Naive thymus-derived CD4-positive, alpha-beta T cell (primary cell): ENCODE measurements at regions not wholly inside any gene's neighbourhood (a gene's known extent, or its start where the extent isn't known, plus 50 kb on each side); places are given as distances from the start of the nearest gene placed in this dataset.

Source experiments
- ATAC-seq: fragments of 150-1000 bp; cut with Tn5 transposase; 2 replicates; pipeline ENCODE4 v1.10.0; 2021; ENCODE audit warnings: mild to moderate bottlenecking, moderate library complexity
- CTCF ChIA-PET: fragments of 350-600 bp; sonication (Branson Sonifier 250); formaldehyde crosslinking; loops from one replicate; lab custom pipeline; 2021; ENCODE audit warnings: antibody characterized with exemption; lab: Charles Lee
- POLR2A ChIA-PET: fragments of 350-600 bp; sonication (Branson Sonifier 250); formaldehyde crosslinking; loops from one replicate; lab custom pipeline; 2021; ENCODE audit warnings: antibody characterized with exemption, inconsistent platforms; lab: Charles Lee
- DNase-seq, 9 donors: peaks; one replicate each; pipeline versions ENCODE4 v3.0.0 to v3.0.0-alpha.2; 2020 to 2022; ENCODE audit warnings: mixed read lengths in 1 of 9
- H3K27ac ChIP-seq: one replicate; pipeline ENCODE4 v1.7.0; 2013; ENCODE audit warnings: mild to moderate bottlenecking, low read depth, low read length, moderate library complexity
- H3K27me3 ChIP-seq, 2 donors: one replicate each; pipeline ENCODE4 v1.7.0; 2013; ENCODE audit warnings: low read length in 2 of 2, mild to moderate bottlenecking in 2 of 2, moderate library complexity in 2 of 2; ENCODE audit not compliant: control insufficient read depth in 2 of 2, insufficient read depth in 2 of 2
- H3K36me3 ChIP-seq, 3 experiments: 1 replicate in 2 of 3; 2 replicates in 1 of 3; pipeline ENCODE4 v1.7.0; 2013; ENCODE audit warnings: low read length in 3 of 3, mild to moderate bottlenecking in 3 of 3, moderate library complexity in 1 of 3; ENCODE audit not compliant: insufficient read depth in 3 of 3, control insufficient read depth in 2 of 3
- H3K4me1 ChIP-seq, 2 donors: one replicate each; pipeline ENCODE4 v1.7.0; 2013; ENCODE audit warnings: low read length in 2 of 2, mild to moderate bottlenecking in 2 of 2, moderate library complexity in 1 of 2; ENCODE audit not compliant: control insufficient read depth in 2 of 2, insufficient read depth in 2 of 2
- H3K4me3 ChIP-seq: 2 replicates; pipeline ENCODE4 v1.7.0; 2013; ENCODE audit warnings: mild to moderate bottlenecking, low read length
- H3K9me3 ChIP-seq, 3 experiments: 1 replicate in 2 of 3; 2 replicates in 1 of 3; pipeline ENCODE4 v1.7.0; 2013; ENCODE audit warnings: low read length in 3 of 3; ENCODE audit not compliant: control insufficient read depth in 2 of 3
- H3K27ac Mint-ChIP-seq, 9 donors: one replicate each; pipeline ENCODE4 v1.8.0; 2020 to 2022; ENCODE audit warnings: mixed read lengths in 9 of 9, mild to moderate bottlenecking in 8 of 9, moderate library complexity in 5 of 9, inconsistent platforms in 2 of 9
- H3K27me3 Mint-ChIP-seq, 5 donors: one replicate each; pipeline ENCODE4 v1.8.0; 2021 to 2022; ENCODE audit warnings: mixed read lengths in 5 of 5, mild to moderate bottlenecking in 1 of 5
- H3K36me3 Mint-ChIP-seq, 5 donors: one replicate each; pipeline ENCODE4 v1.8.0; 2020 to 2022; ENCODE audit warnings: mixed read lengths in 5 of 5, mild to moderate bottlenecking in 3 of 5, inconsistent platforms in 1 of 5
- H3K4me1 Mint-ChIP-seq, 7 donors: one replicate each; pipeline ENCODE4 v1.8.0; 2020 to 2022; ENCODE audit warnings: mixed read lengths in 7 of 7, mild to moderate bottlenecking in 3 of 7, inconsistent platforms in 1 of 7
- H3K4me3 Mint-ChIP-seq, 10 donors: one replicate each; pipeline ENCODE4 v1.8.0; 2020 to 2022; ENCODE audit warnings: mild to moderate bottlenecking in 10 of 10, mixed read lengths in 10 of 10, moderate library complexity in 6 of 10, inconsistent platforms in 2 of 10
- H3K9me3 Mint-ChIP-seq, 11 donors: one replicate each; pipeline ENCODE4 v1.8.0; 2020 to 2022; ENCODE audit warnings: mixed read lengths in 11 of 11, mild to moderate bottlenecking in 4 of 11, inconsistent platforms in 1 of 11, moderate library complexity in 1 of 11
- intact Hi-C, 2 donors: fragments of 100-400 bp; cut with micrococcal nuclease; formaldehyde crosslinking; loops; one replicate each; pipeline ENCODE4 v1.15.1; 2023

DNA sequence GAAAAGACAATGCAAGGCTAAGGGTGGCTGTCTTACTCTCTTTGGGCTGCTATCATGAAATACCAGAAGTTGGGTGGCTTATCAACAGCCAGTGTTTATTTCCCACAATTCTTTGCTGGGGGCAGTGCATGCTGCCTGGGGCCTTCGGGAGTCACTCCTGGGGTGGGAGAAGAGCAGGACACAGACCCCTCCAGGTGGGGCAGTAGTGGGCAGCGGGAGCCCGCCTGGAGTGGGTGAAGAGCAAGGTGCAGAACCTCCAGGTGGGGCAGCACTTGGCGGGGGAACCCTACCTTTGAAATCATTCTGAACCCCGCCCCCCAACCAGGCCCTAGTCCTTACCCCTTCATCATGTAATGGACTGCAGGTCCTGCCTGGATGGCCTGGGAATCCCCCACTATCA, 69.6 kb upstream of the THBS2 start:
- ATAC-seq (no peak), DNase-seq (no peak)
- CTCF ChIA-PET = no interaction called here
- H3K27ac ChIP-seq = no peak overlapping the region
- Mint-ChIP-seq H3K27ac (no peak overlapping the region), H3K9me3 (peaks cover 0 to 5% (median 0%) of the 10 kb centered on the region in 11 donors), H3K4me1 (no peaks in the 10 kb centered on the region), H3K36me3 (no peaks in the 10 kb centered on the region), H3K27me3 (peaks cover 0 to 35% (median 22%) of the 10 kb centered on the region in 5 donors), H3K4me3 (no peak overlapping the region)
- intact Hi-C loops = no loop called here
- no peaks in the 10 kb centered on the region for H3K36me3 ChIP-seq
- H3K27me3 ChIP-seq = no peaks in the 10 kb centered on the region
- no peaks in the 10 kb centered on the region for H3K4me1 ChIP-seq
- no peaks in the 10 kb centered on the region for H3K9me3 ChIP-seq
- H3K4me3 ChIP-seq = no peak overlapping the region
- POLR2A ChIA-PET = no interaction called here

DNA sequence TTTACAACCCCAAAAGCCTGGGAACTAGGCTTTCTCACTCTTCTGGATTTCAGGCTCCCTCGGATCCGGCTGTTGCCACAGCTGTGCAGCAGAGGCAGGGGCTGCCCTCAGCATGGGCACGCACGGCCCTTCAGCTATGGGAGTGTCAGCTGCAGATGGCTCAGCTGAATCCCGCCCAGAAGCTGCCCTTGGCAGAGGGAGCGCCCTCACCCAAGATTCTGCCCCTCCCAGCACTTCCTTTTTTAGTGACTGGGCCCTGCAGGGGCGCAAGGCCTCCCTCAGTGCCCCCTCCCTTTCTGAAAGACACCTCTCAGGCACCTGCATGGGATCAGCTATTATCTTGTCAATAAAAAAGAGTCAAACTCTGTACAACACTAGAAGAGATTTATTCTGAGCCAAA, 67.9 kb upstream of the THBS2 start:
- ATAC-seq (no peak), DNase-seq (no peak)
- no peaks in the 10 kb centered on the region for H3K36me3 Mint-ChIP-seq
- CTCF ChIA-PET = no interaction called here
- peaks cover 0 to 5% (median 0%) of the 10 kb centered on the region in 11 donors for H3K9me3 Mint-ChIP-seq
- Histone ChIP-seq H3K36me3 (no peaks in the 10 kb centered on the region), H3K9me3 (no peaks in the 10 kb centered on the region), H3K27ac (no peak overlapping the region), H3K4me1 (no peaks in the 10 kb centered on the region), H3K4me3 (no peak overlapping the region), H3K27me3 (no peaks in the 10 kb centered on the region)
- POLR2A ChIA-PET = no interaction called here
- H3K4me3 Mint-ChIP-seq = no peak overlapping the region
- H3K27ac Mint-ChIP-seq = no peak overlapping the region
- H3K27me3 Mint-ChIP-seq = peaks cover 0 to 34% (median 17%) of the 10 kb centered on the region in 5 donors
- no peaks in the 10 kb centered on the region for H3K4me1 Mint-ChIP-seq
- intact Hi-C loops = no loop called here

DNA sequence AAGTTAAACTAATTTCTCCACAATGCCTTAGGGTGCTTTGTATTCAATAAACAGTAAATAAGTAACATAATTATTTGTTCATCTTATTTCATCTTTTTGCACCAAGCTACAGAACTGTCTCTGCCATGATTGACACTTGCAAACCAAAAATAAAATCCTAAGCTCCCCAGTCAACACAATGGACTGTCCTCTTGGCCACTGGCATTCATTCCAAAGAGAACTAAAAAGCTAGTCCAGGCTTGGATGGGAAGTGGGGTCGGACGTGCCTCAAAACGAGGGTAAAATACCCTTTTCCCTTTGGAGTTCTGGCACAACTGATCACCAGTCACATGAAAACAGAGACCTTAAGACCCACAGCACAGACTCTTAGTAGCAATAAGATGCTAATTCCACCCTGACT, 66.4 kb upstream of the THBS2 start:
- POLR2A ChIA-PET = no interaction called here
- no peak for ATAC-seq
- peaks cover 0 to 30% (median 13%) of the 10 kb centered on the region in 5 donors for H3K27me3 Mint-ChIP-seq
- no peaks in the 10 kb centered on the region for H3K27me3 ChIP-seq
- H3K4me3 Mint-ChIP-seq = no peak overlapping the region
- no peaks in the 10 kb centered on the region for H3K36me3 Mint-ChIP-seq
- intact Hi-C loops = no loop called here
- DNase-seq = no peak
- no peaks in the 10 kb centered on the region for H3K9me3 ChIP-seq
- no peak overlapping the region for H3K27ac Mint-ChIP-seq
- no peak overlapping the region for H3K4me3 ChIP-seq
- no peaks in the 10 kb centered on the region for H3K4me1 Mint-ChIP-seq
- peaks cover 0 to 5% (median 0%) of the 10 kb centered on the region in 11 donors for H3K9me3 Mint-ChIP-seq
- H3K4me1 ChIP-seq = no peaks in the 10 kb centered on the region
- CTCF ChIA-PET = no interaction called here
- no peaks in the 10 kb centered on the region for H3K36me3 ChIP-seq
- no peak overlapping the region for H3K27ac ChIP-seq

DNA sequence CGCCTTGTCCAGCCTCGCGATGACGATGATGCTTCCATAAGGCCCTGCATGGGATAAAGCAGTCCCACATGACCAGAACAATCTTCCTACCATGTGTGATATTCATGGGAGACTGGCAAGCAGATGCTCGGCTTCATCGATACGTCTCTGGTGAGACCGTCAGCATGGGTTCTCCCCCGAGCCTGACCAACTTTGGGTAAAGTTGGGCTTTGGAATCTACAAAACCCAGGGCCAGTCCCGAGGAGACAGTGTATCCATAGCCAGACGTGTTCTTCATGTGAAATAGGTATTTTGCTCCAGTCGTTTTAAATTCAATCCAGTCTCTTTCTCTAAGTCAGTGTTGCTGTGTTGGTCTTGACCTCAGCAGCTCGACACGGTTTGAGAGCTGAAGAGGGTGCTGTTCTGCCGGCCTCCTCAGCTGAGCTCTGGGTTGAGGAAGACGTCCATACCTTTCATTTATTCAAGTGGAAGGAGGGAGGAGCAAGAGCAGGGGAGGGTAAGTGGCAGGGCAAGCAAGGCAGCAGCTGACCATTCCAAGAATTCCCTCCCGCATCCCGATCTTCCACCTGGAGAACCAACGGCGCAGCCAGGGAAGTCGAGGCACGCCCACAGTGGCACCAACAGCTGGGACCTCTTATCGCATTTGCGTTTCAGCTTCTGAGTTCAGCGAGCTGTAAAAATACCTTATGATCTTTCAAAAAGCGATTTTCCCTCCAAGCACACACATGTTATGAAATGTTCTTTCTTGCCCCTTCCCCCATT, 64.0 kb upstream of the THBS2 start:
- ATAC-seq (no peak), DNase-seq (no peak)
- H3K4me3 Mint-ChIP-seq = no peak overlapping the region
- Histone ChIP-seq H3K27me3 (no peaks in the 10 kb centered on the region), H3K36me3 (no peaks in the 10 kb centered on the region), H3K4me3 (no peak overlapping the region), H3K9me3 (no peaks in the 10 kb centered on the region), H3K4me1 (no peaks in the 10 kb centered on the region), H3K27ac (no peak overlapping the region)
- H3K27me3 Mint-ChIP-seq = peaks cover 0 to 20% (median 4%) of the 10 kb centered on the region in 5 donors
- H3K9me3 Mint-ChIP-seq = no peaks in the 10 kb centered on the region
- no peaks in the 10 kb centered on the region for H3K4me1 Mint-ChIP-seq
- no peaks in the 10 kb centered on the region for H3K36me3 Mint-ChIP-seq
- ChIA-PET POLR2A (no interaction called here), CTCF (no interaction called here)
- H3K27ac Mint-ChIP-seq = peak overlapping the region in 1 of 9 donors; percentile 45
- intact Hi-C loops = no loop called here

DNA sequence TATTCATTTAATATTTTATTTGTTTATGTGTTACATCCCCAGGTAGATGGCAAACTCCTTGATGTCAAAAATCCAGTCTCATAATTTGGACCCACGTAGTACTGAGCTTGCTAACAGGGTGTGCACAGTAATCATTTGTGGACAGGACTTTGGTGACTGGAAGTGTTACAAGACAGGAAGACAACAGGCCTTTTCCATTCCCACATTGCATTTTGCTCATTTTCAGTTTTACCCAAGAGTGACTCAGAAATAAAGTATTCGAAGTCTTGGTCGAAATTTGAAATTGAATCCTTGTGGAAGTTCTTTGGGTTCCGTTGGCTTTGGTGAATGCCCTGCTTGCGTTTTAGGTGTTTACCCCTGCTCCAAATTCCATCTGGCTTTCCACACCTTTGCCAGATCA, 63.0 kb upstream of the THBS2 start:
- H3K36me3 ChIP-seq = no peaks in the 10 kb centered on the region
- POLR2A ChIA-PET = no interaction called here
- Mint-ChIP-seq H3K9me3 (peaks cover 0 to 3% (median 0%) of the 10 kb centered on the region in 11 donors), H3K27me3 (peaks cover 0 to 13% (median 4%) of the 10 kb centered on the region in 5 donors), H3K36me3 (no peaks in the 10 kb centered on the region), H3K4me1 (no peaks in the 10 kb centered on the region), H3K27ac (no peak overlapping the region), H3K4me3 (no peak overlapping the region)
- H3K4me1 ChIP-seq = no peaks in the 10 kb centered on the region
- no peaks in the 10 kb centered on the region for H3K27me3 ChIP-seq
- ATAC-seq (no peak), DNase-seq (no peak)
- no peak overlapping the region for H3K27ac ChIP-seq
- CTCF ChIA-PET = no interaction called here
- no peaks in the 10 kb centered on the region for H3K9me3 ChIP-seq
- intact Hi-C loops = no loop called here
- no peak overlapping the region for H3K4me3 ChIP-seq

DNA sequence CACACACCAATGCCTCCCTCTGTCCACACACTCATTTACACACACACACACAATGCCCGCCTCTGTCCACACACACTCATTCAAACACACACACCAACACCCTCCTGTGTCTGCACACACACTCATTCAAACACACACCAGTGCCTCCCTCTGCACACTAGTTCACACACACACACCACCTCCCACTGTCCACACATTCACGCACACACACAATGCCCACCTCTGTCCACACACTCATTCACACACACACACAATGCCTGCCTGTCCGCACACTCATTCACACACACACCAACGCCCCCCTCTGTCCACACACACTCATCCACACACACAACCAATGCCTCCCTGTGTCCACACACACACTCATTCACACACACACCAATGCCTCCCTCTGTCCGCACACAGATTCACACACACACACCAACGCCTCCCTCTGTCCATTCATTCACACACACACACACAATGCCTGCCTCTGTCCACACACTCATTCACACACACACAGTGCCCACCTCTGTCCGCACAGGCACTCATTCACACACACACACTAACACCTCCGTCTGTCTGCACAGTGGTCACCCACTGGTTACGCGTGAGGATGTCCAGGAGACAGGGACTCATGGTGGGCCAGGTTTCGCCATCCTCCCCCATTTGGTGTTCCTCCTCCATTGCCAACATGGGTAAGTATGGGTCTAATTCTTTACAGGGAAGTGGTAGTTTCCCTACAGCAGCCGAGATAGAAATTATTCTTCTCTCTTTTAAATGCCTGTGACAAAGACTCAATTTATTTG, 62.4 kb upstream of the THBS2 start:
- no peaks in the 10 kb centered on the region for H3K9me3 ChIP-seq
- no peaks in the 10 kb centered on the region for H3K4me1 Mint-ChIP-seq
- no peaks in the 10 kb centered on the region for H3K27me3 ChIP-seq
- intact Hi-C loops = no loop called here
- no peak overlapping the region for H3K4me3 ChIP-seq
- ChIA-PET CTCF (no interaction called here), POLR2A (no interaction called here)
- no peak for DNase-seq
- H3K27ac Mint-ChIP-seq = no peak overlapping the region
- peaks cover 0 to 3% (median 0%) of the 10 kb centered on the region in 11 donors for H3K9me3 Mint-ChIP-seq
- H3K4me1 ChIP-seq = no peaks in the 10 kb centered on the region
- H3K36me3 ChIP-seq = no peaks in the 10 kb centered on the region
- H3K36me3 Mint-ChIP-seq = no peaks in the 10 kb centered on the region
- no peak overlapping the region for H3K4me3 Mint-ChIP-seq
- no peak overlapping the region for H3K27ac ChIP-seq
- peaks cover 0 to 9% (median 4%) of the 10 kb centered on the region in 5 donors for H3K27me3 Mint-ChIP-seq
- ATAC-seq = no peak
